GM18873 (cell line): ENCODE measurements at regions not wholly inside any gene's neighbourhood (a gene's known extent, or its start where the extent isn't known, plus 50 kb on each side); places are given as distances from the start of the nearest gene placed in this dataset.
"Not testable (repeated sequence)": the region's sequence is repeated elsewhere in the genome, so short reads cannot be mapped to it uniquely, and the experiment has no call there.

Source experiments
- ATAC-seq: cut with Tn5 transposase; IDR thresholded peaks from one replicate; pipeline ENCODE4 v1.9.1; 2021; ENCODE audit warnings: mild to moderate bottlenecking, moderate library complexity, moderate number of reproducible peaks; ENCODE audit not compliant: unreplicated experiment, low FRiP score

DNA sequence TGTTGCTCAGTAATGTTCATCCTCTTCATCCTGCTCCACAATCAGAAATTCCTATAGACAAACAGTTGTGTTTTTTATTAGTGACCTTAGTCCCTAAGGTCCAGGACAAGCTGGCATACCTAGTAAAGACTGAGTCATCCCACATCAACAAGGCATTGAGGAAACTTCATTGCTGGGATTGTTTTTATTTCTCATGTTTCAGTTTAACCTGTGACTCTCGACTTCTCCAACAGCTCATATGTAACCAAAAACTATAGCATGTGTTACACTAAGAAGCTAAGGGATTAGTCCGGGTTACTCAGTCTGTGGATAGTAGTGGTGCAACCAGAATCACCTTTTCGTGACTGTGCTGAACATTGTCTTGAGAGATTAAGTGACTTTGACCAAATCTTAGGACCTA, 292.1 kb downstream of the RDH14 start:
- no peak for ATAC-seq

DNA sequence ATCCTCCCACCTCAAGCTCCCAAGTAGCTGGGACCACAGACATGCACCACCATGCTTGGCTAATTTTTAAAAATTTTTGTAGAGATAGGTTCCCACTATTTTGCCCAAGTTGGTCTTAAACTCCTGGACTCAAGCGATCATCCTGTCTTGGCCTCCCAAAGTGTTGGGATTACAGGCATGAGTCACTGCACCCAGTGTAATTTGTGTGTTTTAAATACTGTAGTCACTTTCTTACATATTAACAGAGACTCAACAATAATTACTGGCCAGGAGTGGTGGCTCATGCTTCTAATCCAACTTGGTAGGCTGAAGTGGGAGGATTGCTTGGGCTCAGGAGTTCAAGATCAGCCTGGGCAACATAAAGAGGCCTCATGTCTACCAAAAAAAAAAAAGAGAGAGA, 293.0 kb downstream of the RDH14 start:
- ATAC-seq: no peak

DNA sequence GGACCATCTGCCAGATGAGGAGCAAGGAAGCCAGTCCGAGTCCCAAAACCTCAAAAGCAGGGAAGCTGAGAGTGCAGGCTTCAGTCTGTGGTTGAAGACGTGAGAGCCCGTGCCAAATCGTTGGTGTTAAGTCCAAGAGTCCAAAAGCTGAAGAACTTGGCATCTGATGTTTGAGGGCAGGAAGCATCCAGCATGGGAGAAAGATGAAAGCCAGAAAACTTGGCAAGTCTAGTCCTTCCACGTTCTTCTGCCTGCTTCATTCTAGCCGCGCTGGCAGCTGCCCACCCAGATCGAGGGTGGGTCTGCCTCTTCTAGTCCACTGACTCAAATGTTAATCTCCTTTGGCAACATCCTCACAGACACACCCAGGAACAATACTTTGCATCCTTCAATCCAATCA, 293.8 kb downstream of the RDH14 start:
- not testable (repeated sequence) for ATAC-seq

DNA sequence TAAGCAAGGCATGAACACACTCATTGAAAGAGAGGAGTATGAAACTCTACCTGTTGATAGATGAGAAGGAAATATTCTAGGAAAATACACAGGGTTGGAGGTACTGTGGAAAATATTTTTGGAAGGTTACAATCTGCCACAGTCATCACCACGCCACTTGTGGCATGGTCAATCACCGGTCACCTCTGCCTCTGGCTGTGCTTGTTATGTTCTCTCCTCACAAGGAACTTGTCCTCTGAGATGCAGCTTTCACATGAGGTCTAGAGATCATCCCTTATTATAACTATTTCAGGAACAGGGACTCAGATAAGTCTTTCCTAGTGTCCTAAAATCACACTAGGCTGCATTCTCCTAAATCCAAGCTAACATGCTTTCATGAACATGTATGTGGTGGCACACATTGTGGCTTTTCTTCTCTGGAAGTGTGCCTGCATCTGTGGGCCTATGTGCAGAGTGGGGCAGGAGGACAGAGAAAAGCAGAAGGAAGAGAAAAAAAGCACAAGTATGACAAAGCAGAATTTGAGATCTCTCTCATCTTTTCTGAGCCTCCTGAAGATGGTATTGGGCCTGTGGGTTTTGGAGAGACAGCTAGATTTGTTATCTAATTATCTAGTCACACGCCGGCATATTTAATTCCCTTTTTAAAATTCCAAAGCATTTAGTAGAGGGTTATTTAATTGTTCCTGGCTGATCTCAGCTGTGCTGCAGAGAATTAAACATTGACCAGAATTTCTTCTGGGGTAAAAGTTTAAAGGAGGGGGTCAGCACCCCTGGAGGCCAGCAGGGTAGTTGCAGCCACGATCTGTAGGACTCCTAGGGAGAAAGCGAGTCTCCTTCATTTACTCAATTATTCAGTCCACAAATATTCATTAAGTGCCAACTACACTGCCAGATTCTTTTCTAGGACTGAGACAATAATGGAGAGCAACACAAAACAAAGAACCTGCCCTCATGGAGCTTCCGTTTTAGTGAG, 294.6 kb downstream of the RDH14 start:
- no peak for ATAC-seq

DNA sequence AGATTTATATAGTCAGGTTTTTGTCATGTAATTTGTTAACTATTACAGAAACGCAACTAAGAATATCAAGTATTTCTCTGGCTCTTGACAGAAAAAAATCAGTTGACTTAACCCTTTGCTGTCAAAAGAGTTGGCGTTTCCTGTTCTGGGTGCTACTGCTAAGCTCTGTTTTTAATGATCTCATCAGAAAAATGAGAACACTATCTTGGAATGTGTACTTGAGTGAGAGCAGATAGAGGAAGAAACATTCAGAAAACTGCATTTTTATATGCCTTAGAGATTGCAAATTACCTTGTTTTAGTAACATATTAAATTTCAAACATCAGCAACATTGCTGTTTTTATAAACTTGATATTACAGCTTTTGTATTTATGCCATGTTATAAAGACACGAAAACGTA, 297.9 kb downstream of the RDH14 start:
- ATAC-seq: no peak

DNA sequence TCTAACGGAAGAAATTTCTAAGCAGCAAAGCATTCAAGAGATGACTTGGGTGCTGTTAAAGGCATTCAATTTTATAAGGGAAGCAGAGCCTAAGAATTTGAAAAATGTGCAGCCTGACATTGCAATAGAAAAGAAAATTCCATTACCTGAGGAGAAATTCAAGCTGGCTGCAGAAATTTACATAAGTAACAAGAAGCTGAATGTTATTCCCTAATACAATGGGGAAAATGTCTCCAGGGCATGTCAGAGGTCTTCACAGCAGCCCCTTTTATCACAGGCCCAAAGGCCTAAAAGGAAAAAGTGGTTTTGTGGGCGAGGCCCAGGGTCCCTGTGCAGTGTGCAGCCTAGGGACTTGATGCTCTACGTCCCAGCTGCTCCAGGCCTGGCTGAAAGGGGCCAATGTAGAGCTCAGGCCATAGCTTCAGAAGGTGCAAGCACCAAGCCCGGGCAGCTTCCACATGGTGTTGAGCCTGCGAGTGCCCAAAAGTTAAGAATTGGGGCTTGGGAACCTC, 306.7 kb downstream of the RDH14 start:
- ATAC-seq: no peak

DNA sequence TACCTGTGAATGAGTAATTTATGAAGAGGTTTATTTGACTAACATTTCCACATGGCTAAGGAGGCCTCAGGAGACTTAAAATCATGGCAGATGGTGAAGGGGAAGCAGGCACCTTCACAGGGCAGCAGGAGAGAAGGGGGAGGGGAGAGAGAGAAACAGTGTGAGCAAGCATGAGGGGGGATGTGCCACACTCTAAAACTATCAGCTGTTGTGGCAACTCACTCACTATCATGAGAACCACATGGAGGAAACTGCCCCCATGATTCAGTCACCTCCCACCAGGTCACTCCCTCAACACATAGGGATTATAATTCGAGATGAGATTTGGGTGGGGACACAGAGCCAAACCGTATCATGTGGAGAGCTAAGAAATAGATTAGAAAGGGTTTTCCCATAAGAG, 309.0 kb downstream of the RDH14 start:
- ATAC-seq: no peak

DNA sequence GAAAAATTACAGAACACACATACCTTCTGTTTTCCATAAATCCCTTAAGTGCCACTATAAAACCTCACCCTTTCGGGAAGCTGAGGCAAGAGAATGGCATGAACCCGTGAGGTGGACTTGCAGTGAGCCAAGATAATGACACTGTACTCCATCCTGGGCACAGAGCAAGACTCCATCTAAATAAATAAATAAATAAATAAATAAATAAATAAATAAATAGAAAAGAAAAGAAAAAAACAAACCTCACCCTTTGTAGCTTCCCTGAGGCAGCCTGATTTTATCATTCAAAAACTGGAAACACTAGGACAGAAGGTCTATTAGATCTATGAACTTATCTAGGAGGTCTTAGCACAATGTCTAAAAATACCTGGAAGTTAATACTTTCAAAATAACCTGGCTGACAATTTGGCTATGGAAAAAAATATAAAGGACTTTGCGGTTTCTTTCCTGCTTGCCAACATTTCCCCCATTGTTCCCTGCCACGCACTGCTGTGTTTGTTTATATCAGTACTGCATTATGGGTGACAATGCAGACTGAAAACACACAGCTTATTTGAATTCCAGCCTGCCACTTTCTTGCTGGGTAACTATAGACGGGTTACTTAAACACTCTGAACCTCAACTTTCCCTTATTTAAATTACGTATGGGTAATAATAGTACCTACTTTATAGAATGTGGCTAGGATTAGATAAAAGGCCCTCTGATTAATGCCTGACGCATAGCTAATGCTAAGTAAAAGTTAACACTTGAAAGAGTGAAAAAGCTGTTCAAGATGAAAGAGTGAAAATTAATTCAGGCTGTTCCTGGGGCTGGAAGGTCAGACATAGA, 313.0 kb downstream of the RDH14 start:
- no peak for ATAC-seq

DNA sequence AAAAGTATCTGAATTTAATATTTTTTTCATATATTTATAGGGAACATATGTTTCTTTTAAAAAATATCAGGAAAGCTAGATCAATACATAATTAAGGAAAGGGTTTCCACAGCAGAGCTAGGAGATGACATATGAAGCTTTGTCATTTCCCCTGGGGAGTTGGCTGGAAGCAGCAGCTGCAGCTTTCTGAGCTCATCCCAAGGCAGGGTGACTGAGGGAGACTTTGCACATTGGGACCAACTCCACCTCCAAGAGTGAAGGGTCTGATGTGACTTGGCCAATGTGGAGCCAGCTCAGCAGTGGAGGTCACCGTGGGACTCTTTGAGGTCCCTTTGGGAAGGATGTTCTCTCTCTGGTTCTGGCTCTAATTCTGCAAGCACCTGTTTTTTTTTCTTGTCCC, 315.1 kb downstream of the RDH14 start:
- no peak for ATAC-seq

DNA sequence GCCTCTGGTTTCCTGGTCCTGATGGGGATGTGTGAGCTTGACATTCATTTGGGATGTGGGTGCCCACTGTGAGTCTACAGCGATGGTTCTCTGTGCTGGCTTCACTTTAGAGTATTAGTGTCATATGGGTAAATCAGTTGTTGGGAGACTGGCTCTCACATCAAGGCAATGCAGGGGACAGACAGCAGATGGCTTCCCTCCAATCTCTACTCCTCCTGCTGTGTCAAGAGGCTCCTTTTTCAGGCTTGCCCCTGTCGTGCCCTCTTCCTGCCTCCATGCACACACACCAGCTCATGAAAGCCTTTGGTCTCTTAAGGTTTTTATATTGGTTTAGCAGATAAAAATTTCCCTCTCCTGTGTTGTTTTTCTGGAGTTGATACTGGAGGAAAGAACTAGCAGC, 315.6 kb downstream of the RDH14 start:
- ATAC-seq: no peak

DNA sequence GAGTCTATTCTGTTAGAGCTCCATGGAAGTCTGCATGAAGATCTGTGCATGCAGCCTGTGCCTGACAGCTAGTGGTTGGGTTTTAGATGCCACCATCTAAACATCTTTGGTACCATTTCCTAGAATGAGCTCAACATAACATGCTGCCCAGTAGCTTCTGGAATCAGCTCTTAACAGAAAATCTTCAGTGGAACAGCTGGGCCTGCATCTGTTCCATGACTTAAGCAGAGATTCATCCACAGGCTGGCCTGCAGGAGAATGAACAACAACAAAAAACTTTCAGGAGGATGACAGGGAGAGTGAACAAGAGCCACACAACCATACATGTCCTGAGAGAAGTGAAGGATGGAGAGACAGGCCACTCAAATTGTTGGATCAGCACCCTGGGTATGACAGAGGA, 316.6 kb downstream of the RDH14 start:
- no peak for ATAC-seq

DNA sequence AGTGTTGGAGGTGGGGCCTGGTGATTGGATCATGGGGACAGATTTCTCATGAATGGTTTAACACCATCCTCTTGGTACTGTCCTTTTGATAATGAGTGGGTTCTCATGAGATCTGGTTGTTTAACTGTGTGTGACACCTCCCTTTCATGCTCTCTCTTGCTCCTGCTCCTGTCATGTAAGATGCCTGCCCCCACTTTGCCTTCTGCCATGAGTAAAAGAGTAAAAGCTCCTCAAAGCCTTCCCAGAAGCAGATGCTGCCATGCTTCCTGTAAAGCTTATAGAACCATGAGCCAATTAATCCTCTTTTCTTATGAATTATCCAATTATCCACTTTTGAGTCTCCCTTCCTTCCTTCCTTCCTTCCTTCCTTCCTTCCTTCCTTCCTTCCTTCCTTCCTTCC, 317.7 kb downstream of the RDH14 start:
- no peak for ATAC-seq

DNA sequence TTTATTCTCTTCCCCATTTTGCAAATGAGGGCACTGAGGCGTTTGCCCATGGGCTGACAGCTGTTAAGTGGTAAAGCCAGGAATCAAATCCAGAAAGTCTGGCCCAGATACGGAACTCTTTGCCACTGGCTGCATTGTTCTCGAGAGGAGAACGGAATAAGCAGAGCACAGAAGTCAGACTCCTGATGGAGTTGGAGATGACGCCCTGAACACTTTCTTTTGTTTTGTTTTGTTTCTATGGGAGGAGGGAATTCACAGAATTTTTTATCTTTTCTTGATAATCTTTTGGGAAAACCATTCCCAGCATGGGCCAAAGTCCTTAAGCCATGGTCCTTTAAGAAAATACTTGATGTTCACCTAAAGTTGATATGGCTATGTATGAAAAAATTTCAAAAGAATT, 322.2 kb downstream of the RDH14 start:
- ATAC-seq: no peak

DNA sequence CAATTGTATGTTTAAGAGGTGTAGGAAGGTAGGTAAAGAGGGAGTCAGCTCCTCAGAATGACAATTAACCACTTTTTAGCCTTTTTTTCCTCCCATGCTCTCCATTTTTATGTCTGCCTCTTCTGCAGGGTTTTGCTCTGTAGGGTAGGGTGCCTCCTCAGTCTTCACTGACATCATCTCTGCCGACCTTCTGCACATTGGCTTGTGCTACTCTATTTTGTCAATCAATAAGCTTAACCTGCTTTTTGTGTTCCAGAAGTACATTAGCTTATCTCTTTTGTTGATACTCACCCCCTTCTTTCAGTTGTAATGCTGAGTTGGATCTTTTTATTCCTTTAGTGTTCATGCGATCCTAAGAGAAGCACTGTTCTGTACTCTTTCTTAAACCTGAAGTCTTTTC, 323.2 kb downstream of the RDH14 start:
- ATAC-seq: no peak

DNA sequence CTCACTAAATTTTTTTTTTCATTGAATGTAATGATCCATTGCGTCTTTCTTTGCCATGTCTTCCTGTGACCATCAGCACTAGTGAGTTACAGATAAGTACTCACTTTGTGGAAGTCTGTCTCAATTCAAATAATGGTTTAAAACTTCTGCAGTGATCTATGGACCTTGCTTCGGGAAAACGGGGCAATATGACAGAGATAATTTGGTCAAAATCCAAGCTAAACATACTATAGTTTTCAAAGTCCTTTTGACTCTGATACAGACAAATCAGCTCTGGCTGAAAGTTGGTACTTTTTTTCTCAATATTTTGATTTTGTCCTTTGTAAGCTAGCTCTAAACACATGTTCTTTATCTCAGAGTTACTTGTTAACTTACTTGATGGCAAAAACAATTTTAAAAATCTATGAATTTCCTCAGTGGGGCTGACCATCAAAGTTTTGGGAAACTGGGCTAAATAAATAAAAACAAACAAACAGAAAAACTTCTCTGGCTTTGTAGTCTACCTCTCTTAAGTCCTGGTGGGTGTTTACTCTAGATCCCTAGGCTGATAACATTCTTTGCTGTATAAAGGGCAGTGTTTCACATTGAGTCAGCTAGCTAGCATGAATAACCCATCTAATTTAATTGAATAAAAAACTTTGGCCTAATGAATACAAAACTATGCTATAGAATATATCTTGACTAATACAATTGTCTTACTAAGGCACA, 327.6 kb downstream of the RDH14 start:
- ATAC-seq: no peak

DNA sequence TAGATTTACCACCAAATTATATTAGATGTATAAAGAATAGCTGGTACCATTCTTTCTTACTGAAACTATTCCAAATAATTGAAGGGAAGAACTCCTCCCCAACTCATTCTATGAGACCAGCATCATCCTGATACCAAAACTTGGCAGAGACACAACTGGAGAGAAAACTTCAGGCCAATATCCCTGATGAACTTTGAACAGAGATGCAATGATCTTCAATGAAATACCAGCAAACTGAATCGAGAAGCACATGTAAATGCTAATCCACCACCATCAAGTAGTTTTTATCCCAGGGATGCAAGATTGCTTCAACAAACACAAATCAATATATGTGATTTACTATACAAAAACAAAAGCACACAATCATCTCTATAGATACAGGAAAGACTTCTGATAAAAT, 329.8 kb downstream of the RDH14 start:
- no peak for ATAC-seq

DNA sequence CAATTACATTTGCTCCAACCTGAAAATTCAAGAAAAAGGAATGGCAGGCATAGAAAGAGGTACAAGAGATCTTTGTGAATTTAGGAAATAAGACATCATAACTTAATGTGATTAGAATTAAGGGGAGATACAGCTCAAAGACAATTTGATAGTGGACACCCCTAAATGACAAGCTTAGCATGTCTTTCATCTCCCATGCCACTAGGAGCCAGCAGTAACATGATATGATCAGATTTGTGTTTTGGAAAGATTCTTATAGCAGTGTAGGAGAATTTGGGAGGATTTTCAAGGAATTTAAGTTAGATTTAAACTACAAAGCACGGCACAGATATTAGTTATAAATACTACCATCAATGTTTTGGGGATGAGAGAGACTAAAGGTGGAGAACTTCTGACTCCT, 340.8 kb downstream of the RDH14 start:
- ATAC-seq: no peak

DNA sequence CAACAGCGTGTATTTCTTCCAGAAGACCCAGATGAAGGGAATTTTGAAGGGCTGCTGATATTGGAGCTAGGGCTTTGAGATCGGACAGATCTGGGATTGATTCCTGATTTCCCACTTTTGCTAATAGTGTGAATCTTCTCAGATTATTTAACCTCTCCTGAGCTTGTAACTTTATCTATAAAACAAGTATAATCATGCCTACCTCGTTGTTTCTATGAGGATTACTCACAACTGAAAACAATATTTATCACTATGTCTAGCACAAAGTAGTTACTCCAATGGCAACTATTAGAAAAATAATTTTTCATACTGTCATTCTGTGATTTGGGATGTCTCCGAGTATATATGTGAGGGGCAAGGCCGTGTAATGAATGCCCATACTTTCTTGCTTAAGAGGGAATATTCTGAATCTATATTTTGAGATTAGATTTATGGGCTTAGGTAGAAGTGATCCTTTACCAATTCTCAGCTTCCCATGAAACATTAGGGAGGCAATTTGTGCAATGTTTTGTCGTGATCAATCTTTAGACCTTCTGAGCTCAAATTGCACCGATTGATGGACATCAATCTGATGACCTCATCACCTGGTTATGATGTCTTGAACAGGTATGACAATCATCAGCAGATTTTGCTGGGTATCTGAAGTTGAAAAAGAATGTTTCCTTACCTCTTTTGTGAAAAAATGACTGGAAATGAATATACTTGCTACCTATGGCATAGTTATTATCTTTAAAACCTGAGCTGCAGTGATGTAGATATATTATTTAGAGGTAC, 339.9 kb downstream of the KCNS3 start:
- no peak for ATAC-seq

DNA sequence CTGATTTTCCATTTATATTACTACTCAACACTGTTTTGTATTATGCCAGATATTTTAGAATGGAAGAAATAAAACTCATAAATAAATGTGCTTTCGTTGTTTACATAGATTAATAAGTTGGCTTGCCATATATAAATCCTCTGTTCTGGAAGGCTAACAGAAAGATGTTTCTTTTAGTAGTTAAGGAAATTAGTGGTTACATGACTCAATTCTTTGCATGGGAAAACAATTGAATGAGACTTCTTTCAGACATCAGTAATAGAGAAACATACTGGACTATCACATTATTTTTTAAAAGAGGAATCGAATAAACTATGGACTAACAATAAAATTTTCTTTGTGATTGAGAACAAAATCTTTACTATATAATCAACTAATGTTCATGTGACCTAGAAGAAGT, 336.5 kb downstream of the KCNS3 start:
- no peak for ATAC-seq

DNA sequence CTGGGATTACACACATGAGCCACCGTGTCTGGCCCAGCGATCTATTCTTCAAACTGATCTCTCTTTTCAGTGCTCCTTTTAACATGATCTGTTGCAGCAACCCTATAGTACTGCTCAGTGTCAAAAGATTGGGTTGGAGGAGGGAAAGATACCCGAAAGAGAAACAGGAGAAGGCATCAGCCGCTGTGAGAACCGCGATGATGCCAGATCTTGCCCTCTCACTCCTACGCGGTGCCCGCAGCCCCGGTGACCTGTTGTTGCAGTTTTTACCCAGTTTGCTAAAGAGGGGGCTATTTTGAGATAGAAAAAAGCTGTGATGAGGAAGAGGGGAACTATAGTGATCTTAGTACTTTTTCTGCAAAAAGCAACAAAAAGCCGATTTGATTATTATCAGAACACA, 335.5 kb downstream of the KCNS3 start:
- ATAC-seq: no peak
